ENCODE measurements at regions not wholly inside any gene's neighbourhood (a gene's known extent, or its start where the extent isn't known, plus 50 kb on each side); places are given as distances from the start of the nearest gene placed in this dataset.

GRCh38 chr6:81612136-81612535, 140.3 kb downstream of the TENT5A start:
- Histone ChIP-seq H3K18ac (ENCODE audit: extremely low read depth, low read length) (no peak overlapping the region), H3K14ac (ENCODE audit: insufficient read length) (no peak overlapping the region), H3K4me1 (replicated peaks in 1 of 4; ENCODE audit: control insufficient read depth in 3 of 4, insufficient read depth in 4 of 4, low read length in 3 of 4) (no peaks in the 10 kb centered on the region), H3K23ac (ENCODE audit: insufficient read length) (no peak overlapping the region), H3K23me2 (ENCODE audit: low read depth, low read length) (no peaks in the 10 kb centered on the region), H4K20me1 (replicated peaks in 1 of 2; ENCODE audit: control insufficient read depth in 1 of 2, insufficient read depth in 2 of 2, low read length in 2 of 2) (no peaks in the 10 kb centered on the region), H2BK12ac (ENCODE audit: low read depth, low read length) (no peak overlapping the region), H2BK5ac (ENCODE audit: low read depth, low read length) (no peak overlapping the region), H2AK5ac (ENCODE audit: low read depth, low read length) (no peak overlapping the region), H3K56ac (replicated peaks; ENCODE audit: insufficient read length, low read depth, low read length) (no peak overlapping the region), H3K27me3 (replicated peaks in 1 of 4; ENCODE audit: control insufficient read depth in 3 of 4, extremely low read depth in 1 of 4, insufficient read depth in 3 of 4, low read length in 3 of 4) (no peaks in the 10 kb centered on the region), H3K4me3 (ENCODE audit: extremely low read depth in 1 of 4, insufficient read depth in 2 of 4, low read depth in 3 of 4, low read length in 4 of 4) (no peak overlapping the region), H3K4ac (replicated peaks; ENCODE audit: insufficient read length, low read depth, low read length) (no peak overlapping the region), H3K4me2 (ENCODE audit: insufficient read depth in 1 of 2, low read depth in 2 of 2, low read length in 2 of 2) (no peak overlapping the region), H2AFZ (ENCODE audit: low read length) (no peak overlapping the region), H3K36me3 (ENCODE audit: control insufficient read depth in 2 of 4, insufficient read depth in 4 of 4, low read length in 3 of 4) (no peaks in the 10 kb centered on the region), H4K5ac (ENCODE audit: insufficient read length, low read depth, low read length) (no peak overlapping the region), H2BK120ac (replicated peaks; ENCODE audit: low read depth, low read length) (no peak overlapping the region), H3K9ac (replicated peaks in 1 of 4; ENCODE audit: extremely low read depth in 1 of 4, low read depth in 3 of 4, low read length in 3 of 4) (no peak overlapping the region), H4K8ac (ENCODE audit: extremely low read depth, insufficient read depth, low read length) (no peak overlapping the region), H3K9me3 (ENCODE audit: insufficient read depth in 2 of 2, low read depth in 1 of 2, low read length in 1 of 2) (no peaks in the 10 kb centered on the region), H3K27ac (ENCODE audit: low read depth, low read length) (no peak overlapping the region), H4K91ac (replicated peaks; ENCODE audit: insufficient read length, low read length) (no peak overlapping the region), H2BK20ac (ENCODE audit: low read length) (no peak overlapping the region), H3K79me2 (ENCODE audit: control insufficient read depth in 1 of 2, insufficient read depth in 2 of 2, low read length in 2 of 2) (no peaks in the 10 kb centered on the region), H2BK15ac (ENCODE audit: low read length) (no peak overlapping the region), H3K79me1 (ENCODE audit: low read depth, low read length) (no peaks in the 10 kb centered on the region)
- FAIRE-seq (no peak), DNase-seq (ENCODE audit: low read depth in 1 of 2, low spot score in 2 of 2) (no peak)
- CTCF ChIA-PET (ENCODE audit: partially characterized antibody): no interaction called here
- POLR2A ChIA-PET (ENCODE audit: partially characterized antibody): no interaction called here
- no peak for TF ChIP-seq CHD2 (IDR thresholded peaks at IDR 0.05; ENCODE audit: low read length)
- 80% methylated on average over 4 of the region's 4 CpGs; no CpG with 5 or more reads in 1 of the 2 experiments for WGBS, 2 experiments (ENCODE audit: extremely low coverage in 1 of 2, insufficient coverage in 1 of 2, insufficient read length in 1 of 2, insufficient replicate concordance in 2 of 2, low coverage in 1 of 2, low lambda C conversion rate in 2 of 2, missing lambda C conversion rate in 1 of 2)

Data from H1 (cell line).